NCI-H226 (cell line): ENCODE measurements at regions not wholly inside any gene's neighbourhood (a gene's known extent, or its start where the extent isn't known, plus 50 kb on each side); places are given as distances from the start of the nearest gene placed in this dataset.
"Not testable (repeated sequence)": the region's sequence is repeated elsewhere in the genome, so short reads cannot be mapped to it uniquely, and the experiment has no call there.

ENCODE experiments used
- DNase-seq: peaks from one replicate; pipeline ENCODE4 v3.0.0-alpha.2; 2015

GRCh38 chr4:137733174-137734141 is 201.2 kb upstream of the PCDH18 start:
- DNase-seq: not testable (repeated sequence)

GRCh38 chr4:137722910-137723309 is 190.6 kb upstream of the PCDH18 start:
- no peak for DNase-seq

GRCh38 chr4:137711502-137711901 is 179.2 kb upstream of the PCDH18 start:
- no peak for DNase-seq

- DNase-seq: no peak
Measured at GRCh38 chr4:137707626-137708025, 175.3 kb upstream of the PCDH18 start.

- DNase-seq: no peak
Measured at GRCh38 chr4:137707102-137707620, 174.9 kb upstream of the PCDH18 start.

- no peak for DNase-seq
Measured at GRCh38 chr4:137705171-137705783, 173.0 kb upstream of the PCDH18 start.

- DNase-seq: no peak
Measured at GRCh38 chr4:137703195-137703594, 170.9 kb upstream of the PCDH18 start.

- DNase-seq: no peak
Measured at GRCh38 chr4:137702512-137702911, 170.2 kb upstream of the PCDH18 start.

- no peak for DNase-seq
Measured at GRCh38 chr4:137701401-137701800, 169.1 kb upstream of the PCDH18 start.

GRCh38 chr4:137700751-137701150 is 168.5 kb upstream of the PCDH18 start:
- no peak for DNase-seq

GRCh38 chr4:137700072-137700471 is 167.8 kb upstream of the PCDH18 start:
- no peak for DNase-seq

GRCh38 chr4:137694138-137694537 is 161.8 kb upstream of the PCDH18 start:
- no peak for DNase-seq

- no peak for DNase-seq
Measured at GRCh38 chr4:137693641-137694040, 161.3 kb upstream of the PCDH18 start.

- no peak for DNase-seq
Measured at GRCh38 chr4:137692205-137692604, 159.9 kb upstream of the PCDH18 start.

- DNase-seq: no peak
Measured at GRCh38 chr4:137688651-137689050, 156.4 kb upstream of the PCDH18 start.

GRCh38 chr4:137685357-137685756 is 153.1 kb upstream of the PCDH18 start:
- no peak for DNase-seq

GRCh38 chr4:137681081-137681480 is 148.8 kb upstream of the PCDH18 start:
- DNase-seq: no peak

GRCh38 chr4:137678796-137679195 is 146.5 kb upstream of the PCDH18 start:
- peak; percentile 14 for DNase-seq

- DNase-seq: peak; percentile 60
Measured at GRCh38 chr4:137677863-137678262, 145.6 kb upstream of the PCDH18 start.

- no peak for DNase-seq
Measured at GRCh38 chr4:137676357-137676998, 144.2 kb upstream of the PCDH18 start.

- peak; percentile 7 for DNase-seq
Measured at GRCh38 chr4:137674066-137674465, 141.8 kb upstream of the PCDH18 start.

- no peak for DNase-seq
Measured at GRCh38 chr4:137668885-137669545, 136.7 kb upstream of the PCDH18 start.

GRCh38 chr4:137664416-137664815 is 132.1 kb upstream of the PCDH18 start:
- no peak for DNase-seq
